SK-N-MC (cell line): ENCODE measurements at regions not wholly inside any gene's neighbourhood (a gene's known extent, or its start where the extent isn't known, plus 50 kb on each side); places are given as distances from the start of the nearest gene placed in this dataset.

Experiments
- EZH2 ChIP-seq: fragments of 200-600 bp; sonication (generic); IDR thresholded peaks from one replicate; pipeline ENCODE4 v1.6.1; 2017; ENCODE audit warnings: antibody characterized with exemption
- FOXP2 ChIP-seq: optimal IDR thresholded peaks from 2 replicates; pipeline ENCODE3; 2011; ENCODE audit warnings: mild to moderate bottlenecking, moderate library complexity; ENCODE audit not compliant: insufficient read depth; ENCODE audit errors: extremely low read length, control extremely low read depth
- POLR2AphosphoS5 ChIP-seq: IDR thresholded peaks from 2 replicates; pipeline ENCODE4 v1.6.1; 2012; ENCODE audit warnings: mild to moderate bottlenecking, low read depth, low read length, borderline replicate concordance

DNA sequence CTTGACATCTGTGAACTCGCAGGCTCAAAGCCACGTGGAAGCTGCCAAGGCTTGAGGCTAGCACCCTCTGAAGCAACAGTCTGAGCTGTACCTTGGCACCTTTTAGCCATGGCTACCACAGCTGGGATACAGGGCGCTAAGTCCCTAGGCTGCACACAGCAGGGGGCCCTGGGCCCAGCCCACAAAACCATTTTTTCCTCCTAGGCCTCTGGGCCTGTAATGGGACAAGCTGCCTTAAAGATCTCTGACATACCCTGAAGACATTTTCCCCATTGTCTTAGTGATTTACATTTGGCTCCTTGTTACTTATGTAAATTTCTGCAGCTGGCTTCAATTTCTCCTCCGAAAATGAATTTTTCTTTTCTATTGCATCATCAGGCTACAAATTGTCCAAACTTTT is 455.9 kb downstream of the TDRD3 start:
- TF ChIP-seq POLR2AphosphoS5 = no peak
- TF ChIP-seq EZH2 = no peak
- TF ChIP-seq FOXP2 = no peak
